Neural progenitor cell (in vitro differentiated cells): ENCODE measurements at regions not wholly inside any gene's neighbourhood (a gene's known extent, or its start where the extent isn't known, plus 50 kb on each side); places are given as distances from the start of the nearest gene placed in this dataset. TPM values are rescaled to one million over a fixed set of nuclear protein-coding genes. Genes with fewer than 3 reads are reported as not detected.

Experiments used
- DNase-seq: peaks from one replicate; pipeline ENCODE4 v3.0.0-alpha.2; 2016; ENCODE audit warnings: low spot score
- H2AFZ ChIP-seq: fragments of 200-600 bp; sonication (generic); replicated peaks from 2 replicates; pipeline ENCODE4 v1.6.1; 2016; ENCODE audit warnings: antibody characterized with exemption
- H3F3A ChIP-seq: fragments of 200-600 bp; sonication (generic); 2 replicates; pipeline ENCODE4 v1.6.1; 2016; ENCODE audit warnings: antibody characterized with exemption, low read depth
- H3K27ac ChIP-seq: fragments of 200-600 bp; sonication (generic); 2 replicates; pipeline ENCODE4 v1.5.1; 2016; ENCODE audit warnings: mild to moderate bottlenecking
- H3K27me3 ChIP-seq: fragments of 200-600 bp; sonication (generic); 2 replicates; pipeline ENCODE4 v1.6.1; 2016; ENCODE audit warnings: mild to moderate bottlenecking, moderate library complexity
- H3K36me3 ChIP-seq: fragments of 200-600 bp; sonication (generic); 2 replicates; pipeline ENCODE4 v1.5.1; 2016
- H3K4me1 ChIP-seq: fragments of 200-600 bp; sonication (generic); 2 replicates; pipeline ENCODE4 v1.6.1; 2016; ENCODE audit warnings: mixed run types
- H3K4me2 ChIP-seq: fragments of 200-600 bp; sonication (generic); 2 replicates; pipeline ENCODE4 v1.6.1; 2016
- H3K4me3 ChIP-seq: fragments of 200-600 bp; sonication (generic); 2 replicates; pipeline ENCODE4 v1.5.1; 2016
- H3K79me2 ChIP-seq: fragments of 200-600 bp; sonication (generic); 2 replicates; pipeline ENCODE4 v1.6.1; 2016; ENCODE audit warnings: low read depth
- H3K9ac ChIP-seq: fragments of 200-600 bp; sonication (generic); 2 replicates; pipeline ENCODE4 v1.6.1; 2016
- H3K9me3 ChIP-seq: fragments of 200-600 bp; sonication (generic); 2 replicates; pipeline ENCODE4 v1.5.1; 2016; ENCODE audit warnings: low read depth
- H4K20me1 ChIP-seq: fragments of 200-600 bp; sonication (generic); 2 replicates; pipeline ENCODE4 v1.6.1; 2016; ENCODE audit warnings: low read depth
- H3K27ac Mint-ChIP-seq: 3 replicates; pipeline ENCODE4 v1.8.0; 2021; ENCODE audit warnings: mixed read lengths
- H3K27me3 Mint-ChIP-seq: 2 replicates; pipeline ENCODE4 v1.8.0; 2022; ENCODE audit warnings: low read depth, mild to moderate bottlenecking, inconsistent platforms, moderate library complexity, mixed read lengths; ENCODE audit not compliant: insufficient read depth
- H3K36me3 Mint-ChIP-seq: 3 replicates; pipeline ENCODE4 v1.8.0; 2021; ENCODE audit warnings: mixed read lengths
- H3K4me1 Mint-ChIP-seq: 3 replicates; pipeline ENCODE4 v1.8.0; 2021; ENCODE audit warnings: mixed read lengths
- H3K4me3 Mint-ChIP-seq: 3 replicates; pipeline ENCODE4 v1.8.0; 2021; ENCODE audit warnings: mild to moderate bottlenecking, moderate library complexity, mixed read lengths
- H3K9me3 Mint-ChIP-seq: 3 replicates; pipeline ENCODE4 v1.8.0; 2020; ENCODE audit warnings: mixed read lengths
- CTCF ChIP-seq: fragments of 200-600 bp; sonication (generic); IDR thresholded peaks from 2 replicates; pipeline ENCODE4 v1.5.1; 2017; ENCODE audit warnings: antibody characterized with exemption, mild to moderate bottlenecking
- EZH2 ChIP-seq: fragments of 200-600 bp; sonication (generic); IDR thresholded peaks from 2 replicates; pipeline ENCODE4 v1.6.1; 2017; ENCODE audit warnings: antibody characterized with exemption, mild to moderate bottlenecking, moderate library complexity
- EZH2phosphoT487 ChIP-seq: fragments of 200-600 bp; sonication (generic); IDR thresholded peaks from 2 replicates; pipeline ENCODE4 v1.6.1; 2017; ENCODE audit warnings: antibody characterized with exemption
- small RNA-seq: library from RNA; depleted of rRNA; stranded (forward); fragments of <200 nt; gene quantifications from one replicate; pipeline ENCODE3, GENCODE V24; 2015

GRCh38 chr5:59955241-59955640 is 61.7 kb upstream of the PDE4D start:
- no peaks in the 10 kb centered on the region for H3K9me3 ChIP-seq
- no peak overlapping the region for H3K27ac ChIP-seq
- H3K79me2 ChIP-seq: no peaks in the 10 kb centered on the region
- H3K4me1 ChIP-seq: no peaks in the 10 kb centered on the region
- no peaks in the 10 kb centered on the region for H3K36me3 Mint-ChIP-seq
- no peaks in the 10 kb centered on the region for H3F3A ChIP-seq
- no peaks in the 10 kb centered on the region for H3K9me3 Mint-ChIP-seq
- no peaks in the 10 kb centered on the region for H3K27me3 ChIP-seq
- no peak for DNase-seq
- no peaks in the 10 kb centered on the region for H3K36me3 ChIP-seq
- H3K9ac ChIP-seq: no peak overlapping the region
- H3K27ac Mint-ChIP-seq: no peak overlapping the region
- H3K4me2 ChIP-seq: no peak overlapping the region
- no peak overlapping the region for H3K4me3 Mint-ChIP-seq
- no peaks in the 10 kb centered on the region for H3K27me3 Mint-ChIP-seq
- H4K20me1 ChIP-seq: no peaks in the 10 kb centered on the region
- TF ChIP-seq CTCF (no peak), EZH2phosphoT487 (no peak), EZH2 (no peak)
- peak overlapping the region; percentile 15 for H2AFZ ChIP-seq
- H3K4me3 ChIP-seq: no peak overlapping the region
- H3K4me1 Mint-ChIP-seq: no peaks in the 10 kb centered on the region

GRCh38 chr5:59943452-59944113 is 50.1 kb upstream of the PDE4D start:
- peaks cover 3% of the 10 kb centered on the region for H3K4me1 Mint-ChIP-seq
- H2AFZ ChIP-seq: no peak overlapping the region
- DNase-seq: no peak
- no peaks in the 10 kb centered on the region for H3K79me2 ChIP-seq
- no peak overlapping the region for H3K9ac ChIP-seq
- H3K9me3 Mint-ChIP-seq: no peaks in the 10 kb centered on the region
- no peak overlapping the region for H3K27ac ChIP-seq
- no peaks in the 10 kb centered on the region for H3K36me3 Mint-ChIP-seq
- H3K27me3 Mint-ChIP-seq: peaks cover 2% of the 10 kb centered on the region
- H3K4me3 Mint-ChIP-seq: no peak overlapping the region
- H3K27ac Mint-ChIP-seq: no peak overlapping the region
- TF ChIP-seq EZH2phosphoT487 (no peak), EZH2 (no peak), CTCF (no peak)
- H3K27me3 ChIP-seq: no peaks in the 10 kb centered on the region
- no peaks in the 10 kb centered on the region for H4K20me1 ChIP-seq
- H3F3A ChIP-seq: no peaks in the 10 kb centered on the region
- no peaks in the 10 kb centered on the region for H3K36me3 ChIP-seq
- no peak overlapping the region for H3K4me2 ChIP-seq
- no peaks in the 10 kb centered on the region for H3K4me1 ChIP-seq
- no peak overlapping the region for H3K4me3 ChIP-seq
- H3K9me3 ChIP-seq: no peaks in the 10 kb centered on the region

Small RNA genes lying in the stretch of these regions (small RNA-seq; reads per million reads assigned to genes)
- not detected for gene RNU6-806P
